CD4-positive, alpha-beta T cell treated with Interleukin-6 at 100 ng/mL for 8 hours (primary cell): ENCODE measurements at regions not wholly inside any gene's neighbourhood (a gene's known extent, or its start where the extent isn't known, plus 50 kb on each side); places are given as distances from the start of the nearest gene placed in this dataset.

Source experiments
- DNase-seq: peaks from one replicate; pipeline ENCODE4 v3.0.0-alpha.2; 2020; ENCODE audit warnings: mixed read lengths, low spot score

- DNase-seq: no peak
Measured at GRCh38 chrX:122777766-122778165, 406.3 kb upstream of the GRIA3 start.

GRCh38 chrX:122783918-122784317 is 400.2 kb upstream of the GRIA3 start:
- DNase-seq: no peak

GRCh38 chrX:122787231-122787630 is 396.8 kb upstream of the GRIA3 start:
- DNase-seq: no peak

- no peak for DNase-seq
Measured at GRCh38 chrX:122788216-122788615, 395.9 kb upstream of the GRIA3 start.

GRCh38 chrX:122790376-122791095 is 393.5 kb upstream of the GRIA3 start:
- no peak for DNase-seq

GRCh38 chrX:122813876-122814275 is 370.2 kb upstream of the GRIA3 start:
- DNase-seq: no peak

- no peak for DNase-seq
Measured at GRCh38 chrX:122816288-122816687, 367.8 kb upstream of the GRIA3 start.

GRCh38 chrX:122817321-122817955 is 366.6 kb upstream of the GRIA3 start:
- DNase-seq: no peak

GRCh38 chrX:122818068-122818467 is 366.0 kb upstream of the GRIA3 start:
- DNase-seq: no peak

GRCh38 chrX:122833230-122833629 is 350.8 kb upstream of the GRIA3 start:
- DNase-seq: no peak

- DNase-seq: no peak
Measured at GRCh38 chrX:122835886-122836285, 348.2 kb upstream of the GRIA3 start.

- DNase-seq: no peak
Measured at GRCh38 chrX:122850326-122850725, 333.8 kb upstream of the GRIA3 start.

GRCh38 chrX:122856205-122856604 is 327.9 kb upstream of the GRIA3 start:
- DNase-seq: no peak

GRCh38 chrX:122857734-122858133 is 326.3 kb upstream of the GRIA3 start:
- DNase-seq: no peak

GRCh38 chrX:122863067-122863466 is 321.0 kb upstream of the GRIA3 start:
- DNase-seq: no peak

GRCh38 chrX:122866532-122866931 is 317.5 kb upstream of the GRIA3 start:
- DNase-seq: no peak

GRCh38 chrX:122868631-122869030 is 315.4 kb upstream of the GRIA3 start:
- DNase-seq: no peak

- no peak for DNase-seq
Measured at GRCh38 chrX:122869171-122869570, 314.9 kb upstream of the GRIA3 start.

GRCh38 chrX:122878269-122878668 is 305.8 kb upstream of the GRIA3 start:
- no peak for DNase-seq

- DNase-seq: no peak
Measured at GRCh38 chrX:122880952-122881351, 303.1 kb upstream of the GRIA3 start.

GRCh38 chrX:122890729-122891128 is 293.3 kb upstream of the GRIA3 start:
- DNase-seq: no peak

- no peak for DNase-seq
Measured at GRCh38 chrX:122906726-122907125, 277.4 kb upstream of the GRIA3 start.

GRCh38 chrX:122907375-122907774 is 276.7 kb upstream of the GRIA3 start:
- DNase-seq: no peak

- no peak for DNase-seq
Measured at GRCh38 chrX:122910697-122911096, 273.4 kb upstream of the GRIA3 start.
